ENCODE measurements at regions not wholly inside any gene's neighbourhood (a gene's known extent, or its start where the extent isn't known, plus 50 kb on each side); places are given as distances from the start of the nearest gene placed in this dataset.

GRCh38 chr9:103068753-103069152 is 73.6 kb downstream of the CYLC2 start:
- Histone ChIP-seq H3K4me3 (ENCODE audit: low read length) (no peak overlapping the region), H3K27me3 (ENCODE audit: control insufficient read depth, insufficient read depth) (no peaks in the 10 kb centered on the region), H3K27ac (ENCODE audit: low read length) (no peak overlapping the region), H3K9me3 (ENCODE audit: control insufficient read depth, low read length) (no peaks in the 10 kb centered on the region), H3K4me1 (ENCODE audit: control insufficient read depth, insufficient read depth, low read length) (no peaks in the 10 kb centered on the region)
- 57% methylated on average over 3 of the region's 3 CpGs for WGBS
- DNase-seq (no peak), ATAC-seq (no peak)
- intact Hi-C loops (cut with DNase I), result no loop called here

GRCh38 chr9:103078581-103078980 is 83.4 kb downstream of the CYLC2 start:
- H3K4me1 ChIP-seq (ENCODE audit: control insufficient read depth, insufficient read depth, low read length), result no peaks in the 10 kb centered on the region
- no peak for ATAC-seq
- WGBS, result 38% methylated on average over 1 of the region's 1 CpG
- H3K9me3 ChIP-seq (ENCODE audit: control insufficient read depth, low read length), result no peaks in the 10 kb centered on the region
- H3K27me3 ChIP-seq (ENCODE audit: control insufficient read depth, insufficient read depth), result no peaks in the 10 kb centered on the region
- no peak overlapping the region for H3K27ac ChIP-seq (ENCODE audit: low read length)
- DNase-seq, result no peak
- intact Hi-C loops (cut with DNase I), result no loop called here
- H3K4me3 ChIP-seq (ENCODE audit: low read length), result no peak overlapping the region

GRCh38 chr9:103082494-103082893 is 87.4 kb downstream of the CYLC2 start:
- ATAC-seq, result no peak
- intact Hi-C loops (cut with DNase I), result no loop called here
- no peaks in the 10 kb centered on the region for H3K9me3 ChIP-seq (ENCODE audit: control insufficient read depth, low read length)
- no peak for DNase-seq
- no peak overlapping the region for H3K27ac ChIP-seq (ENCODE audit: low read length)
- no peak overlapping the region for H3K4me3 ChIP-seq (ENCODE audit: low read length)
- 35% methylated on average over 1 of the region's 1 CpG for WGBS
- H3K4me1 ChIP-seq (ENCODE audit: control insufficient read depth, insufficient read depth, low read length), result no peaks in the 10 kb centered on the region
- H3K27me3 ChIP-seq (ENCODE audit: control insufficient read depth, insufficient read depth), result no peaks in the 10 kb centered on the region

- no peak overlapping the region for H3K4me3 ChIP-seq (ENCODE audit: low read length)
- DNase-seq, result no peak
- no peaks in the 10 kb centered on the region for H3K9me3 ChIP-seq (ENCODE audit: control insufficient read depth, low read length)
- ATAC-seq, result no peak
- no peak overlapping the region for H3K27ac ChIP-seq (ENCODE audit: low read length)
- 98% methylated on average over 1 of the region's 1 CpG for WGBS
- H3K27me3 ChIP-seq (ENCODE audit: control insufficient read depth, insufficient read depth), result no peaks in the 10 kb centered on the region
- H3K4me1 ChIP-seq (ENCODE audit: control insufficient read depth, insufficient read depth, low read length), result no peaks in the 10 kb centered on the region
- intact Hi-C loops (cut with DNase I), result no loop called here
These were observed 94.2 kb downstream of the CYLC2 start for GRCh38 chr9:103089357-103089756.

- no peak overlapping the region for H3K27ac ChIP-seq (ENCODE audit: low read length)
- H3K4me3 ChIP-seq (ENCODE audit: low read length), result no peak overlapping the region
- DNase-seq (no peak), ATAC-seq (no peak)
- 78% methylated on average over 9 of the region's 9 CpGs for WGBS
- no peaks in the 10 kb centered on the region for H3K9me3 ChIP-seq (ENCODE audit: control insufficient read depth, low read length)
- intact Hi-C loops (cut with DNase I), result no loop called here
- no peaks in the 10 kb centered on the region for H3K27me3 ChIP-seq (ENCODE audit: control insufficient read depth, insufficient read depth)
- H3K4me1 ChIP-seq (ENCODE audit: control insufficient read depth, insufficient read depth, low read length), result no peaks in the 10 kb centered on the region
These were observed 109.0 kb downstream of the CYLC2 start for GRCh38 chr9:103104101-103104500.

GRCh38 chr9:103116246-103116645 is 121.1 kb downstream of the CYLC2 start:
- ATAC-seq (no peak), DNase-seq (no peak)
- no peaks in the 10 kb centered on the region for H3K4me1 ChIP-seq (ENCODE audit: control insufficient read depth, insufficient read depth, low read length)
- no peaks in the 10 kb centered on the region for H3K9me3 ChIP-seq (ENCODE audit: control insufficient read depth, low read length)
- intact Hi-C loops (cut with DNase I), result no loop called here
- no peaks in the 10 kb centered on the region for H3K27me3 ChIP-seq (ENCODE audit: control insufficient read depth, insufficient read depth)
- 75% methylated on average over 2 of the region's 2 CpGs for WGBS
- no peak overlapping the region for H3K27ac ChIP-seq (ENCODE audit: low read length)
- no peak overlapping the region for H3K4me3 ChIP-seq (ENCODE audit: low read length)

- intact Hi-C loops (cut with DNase I), result no loop called here
- H3K4me1 ChIP-seq (ENCODE audit: control insufficient read depth, insufficient read depth, low read length), result no peaks in the 10 kb centered on the region
- 80% methylated on average over 2 of the region's 2 CpGs for WGBS
- no peak overlapping the region for H3K27ac ChIP-seq (ENCODE audit: low read length)
- no peaks in the 10 kb centered on the region for H3K9me3 ChIP-seq (ENCODE audit: control insufficient read depth, low read length)
- ATAC-seq, result no peak
- no peak overlapping the region for H3K4me3 ChIP-seq (ENCODE audit: low read length)
- no peaks in the 10 kb centered on the region for H3K27me3 ChIP-seq (ENCODE audit: control insufficient read depth, insufficient read depth)
- DNase-seq, result no peak
These were observed 131.4 kb downstream of the CYLC2 start for GRCh38 chr9:103126494-103126893.

GRCh38 chr9:103139891-103140290 is 144.8 kb downstream of the CYLC2 start:
- H3K27ac ChIP-seq (ENCODE audit: low read length), result no peak overlapping the region
- no peak for ATAC-seq
- 84% methylated on average over 2 of the region's 2 CpGs for WGBS
- no peak for DNase-seq
- intact Hi-C loops (cut with DNase I), result no loop called here
- no peaks in the 10 kb centered on the region for H3K9me3 ChIP-seq (ENCODE audit: control insufficient read depth, low read length)
- H3K4me1 ChIP-seq (ENCODE audit: control insufficient read depth, insufficient read depth, low read length), result no peaks in the 10 kb centered on the region
- H3K27me3 ChIP-seq (ENCODE audit: control insufficient read depth, insufficient read depth), result no peaks in the 10 kb centered on the region
- H3K4me3 ChIP-seq (ENCODE audit: low read length), result no peak overlapping the region

GRCh38 chr9:103152473-103152872 is 157.3 kb downstream of the CYLC2 start:
- no peaks in the 10 kb centered on the region for H3K4me1 ChIP-seq (ENCODE audit: control insufficient read depth, insufficient read depth, low read length)
- no peaks in the 10 kb centered on the region for H3K9me3 ChIP-seq (ENCODE audit: control insufficient read depth, low read length)
- DNase-seq (no peak), ATAC-seq (no peak)
- no peak overlapping the region for H3K4me3 ChIP-seq (ENCODE audit: low read length)
- 61% methylated on average over 2 of the region's 2 CpGs for WGBS
- intact Hi-C loops (cut with DNase I), result no loop called here
- no peak overlapping the region for H3K27ac ChIP-seq (ENCODE audit: low read length)
- H3K27me3 ChIP-seq (ENCODE audit: control insufficient read depth, insufficient read depth), result no peaks in the 10 kb centered on the region

- ATAC-seq (no peak), DNase-seq (no peak)
- H3K27ac ChIP-seq (ENCODE audit: low read length), result no peak overlapping the region
- no peaks in the 10 kb centered on the region for H3K27me3 ChIP-seq (ENCODE audit: control insufficient read depth, insufficient read depth)
- H3K4me3 ChIP-seq (ENCODE audit: low read length), result no peak overlapping the region
- intact Hi-C loops (cut with DNase I), result no loop called here
- no peaks in the 10 kb centered on the region for H3K4me1 ChIP-seq (ENCODE audit: control insufficient read depth, insufficient read depth, low read length)
- no peaks in the 10 kb centered on the region for H3K9me3 ChIP-seq (ENCODE audit: control insufficient read depth, low read length)
- 77% methylated on average over 4 of the region's 4 CpGs for WGBS
These were observed 172.4 kb downstream of the CYLC2 start for GRCh38 chr9:103167530-103167929.

GRCh38 chr9:103168254-103168653 is 173.1 kb downstream of the CYLC2 start:
- no peaks in the 10 kb centered on the region for H3K27me3 ChIP-seq (ENCODE audit: control insufficient read depth, insufficient read depth)
- H3K4me1 ChIP-seq (ENCODE audit: control insufficient read depth, insufficient read depth, low read length), result no peaks in the 10 kb centered on the region
- intact Hi-C loops (cut with DNase I), result no loop called here
- H3K27ac ChIP-seq (ENCODE audit: low read length), result no peak overlapping the region
- DNase-seq (no peak), ATAC-seq (no peak)
- WGBS, result 61% methylated on average over 1 of the region's 1 CpG
- no peak overlapping the region for H3K4me3 ChIP-seq (ENCODE audit: low read length)
- no peaks in the 10 kb centered on the region for H3K9me3 ChIP-seq (ENCODE audit: control insufficient read depth, low read length)

- H3K9me3 ChIP-seq (ENCODE audit: control insufficient read depth, low read length), result no peaks in the 10 kb centered on the region
- no peaks in the 10 kb centered on the region for H3K27me3 ChIP-seq (ENCODE audit: control insufficient read depth, insufficient read depth)
- no peak for ATAC-seq
- H3K4me1 ChIP-seq (ENCODE audit: control insufficient read depth, insufficient read depth, low read length), result no peaks in the 10 kb centered on the region
- DNase-seq, result no peak
- H3K27ac ChIP-seq (ENCODE audit: low read length), result no peak overlapping the region
- no peak overlapping the region for H3K4me3 ChIP-seq (ENCODE audit: low read length)
- 70% methylated on average over 1 of the region's 1 CpG for WGBS
- intact Hi-C loops (cut with DNase I), result no loop called here
These were observed 174.7 kb downstream of the CYLC2 start for GRCh38 chr9:103169798-103170197.

Measured in right cardiac atrium (tissue), 5 donors.